RWPE2 (cell line): ENCODE measurements at regions not wholly inside any gene's neighbourhood (a gene's known extent, or its start where the extent isn't known, plus 50 kb on each side); places are given as distances from the start of the nearest gene placed in this dataset.
A peak's percentile ranks its signal among the peaks of the same experiment; 100 is the strongest.

Experiments used
- ATAC-seq: fragments of 200-7000 bp; cut with Tn5 transposase; 3 replicates; pipeline ENCODE4 v1.9.1; 2021; ENCODE audit warnings: low read depth
- DNase-seq: peaks from one replicate; pipeline ENCODE4 v3.0.0-alpha.2; 2020; ENCODE audit warnings: low spot score
- H3K27ac ChIP-seq: fragments of 450-650 bp; 2 replicates; pipeline ENCODE4 v1.5.1; 2017; ENCODE audit warnings: mild to moderate bottlenecking; ENCODE audit not compliant: poor library complexity, severe bottlenecking
- H3K27me3 ChIP-seq: fragments of 250-450 bp; sonication (Bioruptor Pico); 2 replicates; pipeline ENCODE4 v1.5.1; 2021; ENCODE audit warnings: mild to moderate bottlenecking, moderate library complexity; ENCODE audit not compliant: insufficient read depth, poor library complexity, severe bottlenecking
- H3K36me3 ChIP-seq: fragments of 250-450 bp; sonication (Bioruptor Pico); 2 replicates; pipeline ENCODE4 v1.5.1; 2020; ENCODE audit warnings: low read depth, mild to moderate bottlenecking, moderate library complexity
- H3K4me1 ChIP-seq: fragments of 250-450 bp; sonication (Bioruptor Pico); 2 replicates; pipeline ENCODE4 v1.5.1; 2021; ENCODE audit warnings: mild to moderate bottlenecking, moderate library complexity; ENCODE audit not compliant: insufficient read depth, poor library complexity, severe bottlenecking
- H3K4me3 ChIP-seq: fragments of 250-450 bp; sonication (Bioruptor Pico); 2 replicates; pipeline ENCODE4 v1.5.1; 2021; ENCODE audit warnings: mild to moderate bottlenecking, moderate library complexity; ENCODE audit not compliant: severe bottlenecking
- H3K9me3 ChIP-seq: fragments of 250-450 bp; sonication (Bioruptor Pico); 2 replicates; pipeline ENCODE4 v1.5.1; 2021; ENCODE audit warnings: mild to moderate bottlenecking, moderate library complexity; ENCODE audit not compliant: severe bottlenecking
- CTCF ChIP-seq: fragments of 450-650 bp; IDR thresholded peaks from one replicate; pipeline ENCODE4 v1.5.1; 2017; ENCODE audit warnings: mild to moderate bottlenecking, moderate library complexity; ENCODE audit not compliant: poor library complexity, severe bottlenecking

- no peak for ATAC-seq
- Histone ChIP-seq H3K4me3 (no peak overlapping the region), H3K36me3 (no peaks in the 10 kb centered on the region; the same call in 1 of the 2 replicates), H3K27ac (no peak overlapping the region), H3K9me3 (no peaks in the 10 kb centered on the region), H3K4me1 (peaks cover 11% of the 10 kb centered on the region), H3K27me3 (no peaks in the 10 kb centered on the region)
- no peak for TF ChIP-seq CTCF
- DNase-seq: no peak
Observed at GRCh38 chr4:151481813-151482212, 72.8 kb downstream of the FHIP1A start.

- H3K9me3 ChIP-seq: no peaks in the 10 kb centered on the region
- peak overlapping the region; percentile 41 for H3K27ac ChIP-seq
- H3K4me3 ChIP-seq: no peak overlapping the region
- peak; percentile 100 for ATAC-seq
- peaks cover 3% of the 10 kb centered on the region; the same call in 1 of the 2 replicates for H3K36me3 ChIP-seq
- peaks cover 11% of the 10 kb centered on the region for H3K4me1 ChIP-seq
- no peaks in the 10 kb centered on the region for H3K27me3 ChIP-seq
- no peak for DNase-seq
- TF ChIP-seq CTCF: no peak
Observed at GRCh38 chr4:151484396-151485102, 75.6 kb downstream of the FHIP1A start.

- Histone ChIP-seq H3K9me3 (peaks cover 2% of the 10 kb centered on the region), H3K27ac (peak overlapping the region; percentile 41), H3K27me3 (no peaks in the 10 kb centered on the region), H3K4me3 (no peak overlapping the region), H3K36me3 (peaks cover 6% of the 10 kb centered on the region), H3K4me1 (peaks cover 11% of the 10 kb centered on the region)
- ATAC-seq (no peak), DNase-seq (no peak)
- TF ChIP-seq CTCF: no peak
Observed at GRCh38 chr4:151485541-151486131, 76.7 kb downstream of the FHIP1A start.

- Histone ChIP-seq H3K36me3 (peaks cover 6% of the 10 kb centered on the region), H3K27me3 (no peaks in the 10 kb centered on the region), H3K9me3 (peaks cover 2% of the 10 kb centered on the region), H3K4me3 (no peak overlapping the region), H3K4me1 (peaks cover 11% of the 10 kb centered on the region), H3K27ac (no peak overlapping the region)
- no peak for TF ChIP-seq CTCF
- DNase-seq (no peak), ATAC-seq (no peak)
Observed at GRCh38 chr4:151486168-151486567, 77.2 kb downstream of the FHIP1A start.

GRCh38 chr4:151488968-151489367 is 80.0 kb downstream of the FHIP1A start:
- TF ChIP-seq CTCF: no peak
- H3K27ac ChIP-seq: no peak overlapping the region
- DNase-seq: no peak
- no peak overlapping the region for H3K4me3 ChIP-seq
- peaks cover 6% of the 10 kb centered on the region; the same call in 1 of the 2 replicates for H3K36me3 ChIP-seq
- no peaks in the 10 kb centered on the region for H3K27me3 ChIP-seq
- no peak for ATAC-seq
- peaks cover 2% of the 10 kb centered on the region for H3K9me3 ChIP-seq
- peaks cover 11% of the 10 kb centered on the region for H3K4me1 ChIP-seq
